ENCODE measurements at regions not wholly inside any gene's neighbourhood (a gene's known extent, or its start where the extent isn't known, plus 50 kb on each side); places are given as distances from the start of the nearest gene placed in this dataset.

- H3K4me1 Mint-ChIP-seq: no peaks in the 10 kb centered on the region
- no peak for DNase-seq
- no peak for TF ChIP-seq CTCF (IDR thresholded peaks at IDR 0.05)
- H3K9me3 Mint-ChIP-seq: peaks cover under 1% of the 10 kb centered on the region
- no peak overlapping the region for H3K27ac Mint-ChIP-seq
- peaks cover under 1% of the 10 kb centered on the region for H3K27me3 Mint-ChIP-seq (ENCODE audit: low read depth, poor library complexity)
- no peaks in the 10 kb centered on the region for H3K36me3 Mint-ChIP-seq (ENCODE audit: low read depth)
- H3K4me3 Mint-ChIP-seq: no peak overlapping the region
These were observed 247.1 kb upstream of the PRR16 start for GRCh38 chr5:120217001-120217400.

GRCh38 chr5:120219988-120220387 lies 244.1 kb upstream of the PRR16 start:
- no peaks in the 10 kb centered on the region for H3K9me3 Mint-ChIP-seq
- no peaks in the 10 kb centered on the region for H3K36me3 Mint-ChIP-seq (ENCODE audit: low read depth)
- no peak for TF ChIP-seq CTCF (IDR thresholded peaks at IDR 0.05)
- peaks cover 6% of the 10 kb centered on the region for H3K27me3 Mint-ChIP-seq (ENCODE audit: low read depth, poor library complexity)
- no peak for DNase-seq
- H3K4me3 Mint-ChIP-seq: no peak overlapping the region
- no peak overlapping the region for H3K27ac Mint-ChIP-seq
- H3K4me1 Mint-ChIP-seq: no peaks in the 10 kb centered on the region

- H3K36me3 Mint-ChIP-seq (ENCODE audit: low read depth): no peaks in the 10 kb centered on the region
- no peaks in the 10 kb centered on the region for H3K4me1 Mint-ChIP-seq
- peaks cover 6% of the 10 kb centered on the region for H3K27me3 Mint-ChIP-seq (ENCODE audit: low read depth, poor library complexity)
- no peak overlapping the region for H3K4me3 Mint-ChIP-seq
- no peak for TF ChIP-seq CTCF (IDR thresholded peaks at IDR 0.05)
- H3K9me3 Mint-ChIP-seq: no peaks in the 10 kb centered on the region
- DNase-seq: no peak
- no peak overlapping the region for H3K27ac Mint-ChIP-seq
These were observed 238.6 kb upstream of the PRR16 start for GRCh38 chr5:120225524-120225923.

- Mint-ChIP-seq H3K9me3 (no peaks in the 10 kb centered on the region), H3K4me3 (no peak overlapping the region), H3K36me3 (ENCODE audit: low read depth) (no peaks in the 10 kb centered on the region), H3K4me1 (no peaks in the 10 kb centered on the region), H3K27me3 (ENCODE audit: low read depth, poor library complexity) (peaks cover 6% of the 10 kb centered on the region), H3K27ac (no peak overlapping the region)
- TF ChIP-seq CTCF (IDR thresholded peaks at IDR 0.05): no peak
- no peak for DNase-seq
These were observed 235.7 kb upstream of the PRR16 start for GRCh38 chr5:120228262-120229031.

- Mint-ChIP-seq H3K36me3 (ENCODE audit: low read depth) (no peaks in the 10 kb centered on the region), H3K9me3 (no peaks in the 10 kb centered on the region), H3K4me1 (no peaks in the 10 kb centered on the region), H3K4me3 (no peak overlapping the region), H3K27ac (no peak overlapping the region), H3K27me3 (ENCODE audit: low read depth, poor library complexity) (peaks cover under 1% of the 10 kb centered on the region)
- TF ChIP-seq CTCF (IDR thresholded peaks at IDR 0.05): no peak
- DNase-seq: no peak
These were observed 235.1 kb upstream of the PRR16 start for GRCh38 chr5:120229036-120229435.

GRCh38 chr5:120231563-120231962 lies 232.5 kb upstream of the PRR16 start:
- DNase-seq: no peak
- Mint-ChIP-seq H3K27ac (no peak overlapping the region), H3K4me3 (no peak overlapping the region), H3K4me1 (no peaks in the 10 kb centered on the region), H3K27me3 (ENCODE audit: low read depth, poor library complexity) (peaks cover 4% of the 10 kb centered on the region), H3K9me3 (no peaks in the 10 kb centered on the region), H3K36me3 (ENCODE audit: low read depth) (no peaks in the 10 kb centered on the region)
- TF ChIP-seq CTCF (IDR thresholded peaks at IDR 0.05): no peak
